Astrocyte (in vitro differentiated cells and primary cell): ENCODE measurements at regions not wholly inside any gene's neighbourhood (a gene's known extent, or its start where the extent isn't known, plus 50 kb on each side); places are given as distances from the start of the nearest gene placed in this dataset.

Experiments
- DNase-seq: peaks from one replicate; pipeline ENCODE4 v3.0.0-alpha.2; 2010; ENCODE audit warnings: low read depth
- FAIRE-seq: peaks from 2 replicates; lab custom pipeline; 2011; peaks lifted over from hg19 to GRCh38; lab: Jason Lieb, UNC
- H2AFZ ChIP-seq: 2 replicates; pipeline ENCODE4 v1.6.0; 2012; ENCODE audit warnings: low read depth, low read length, inconsistent platforms
- H3K27ac ChIP-seq: 2 replicates; pipeline ENCODE4 v1.5.1; 2011; ENCODE audit warnings: low read depth, low read length, inconsistent platforms
- H3K27me3 ChIP-seq: 2 replicates; pipeline ENCODE4 v1.6.0; 2011; ENCODE audit warnings: low read length, inconsistent platforms; ENCODE audit not compliant: insufficient read depth
- H3K36me3 ChIP-seq: 2 replicates; pipeline ENCODE4 v1.5.1; 2011; ENCODE audit warnings: low read length, inconsistent platforms; ENCODE audit not compliant: insufficient read depth
- H3K4me1 ChIP-seq: 2 replicates; pipeline ENCODE4 v1.5.1; 2011; ENCODE audit warnings: low read length, inconsistent platforms; ENCODE audit not compliant: insufficient read depth
- H3K4me2 ChIP-seq: 2 replicates; pipeline ENCODE4 v1.6.0; 2012; ENCODE audit warnings: low read length, inconsistent platforms
- H3K4me3 ChIP-seq: 2 replicates; pipeline ENCODE4 v1.5.1; 2011; ENCODE audit warnings: low read depth, mild to moderate bottlenecking, low read length, inconsistent platforms; ENCODE audit not compliant: insufficient read depth
- H3K79me2 ChIP-seq: 2 replicates; pipeline ENCODE4 v1.6.0; 2012; ENCODE audit warnings: mild to moderate bottlenecking, low read length, inconsistent platforms; ENCODE audit not compliant: insufficient read depth
- H3K9ac ChIP-seq: 2 replicates; pipeline ENCODE4 v1.6.0; 2012; ENCODE audit warnings: mild to moderate bottlenecking, low read length, inconsistent platforms
- H3K9me3 ChIP-seq: 2 replicates; pipeline ENCODE4 v1.5.1; 2012; ENCODE audit warnings: low read depth, mild to moderate bottlenecking, low read length, inconsistent platforms; ENCODE audit not compliant: insufficient read depth
- H4K20me1 ChIP-seq: 2 replicates; pipeline ENCODE4 v1.6.0; 2012; ENCODE audit warnings: low read length, inconsistent platforms; ENCODE audit not compliant: insufficient read depth
- H3K27ac Mint-ChIP-seq: one replicate; pipeline ENCODE4 v1.8.0; 2021; ENCODE audit warnings: mild to moderate bottlenecking, mixed read lengths; ENCODE audit not compliant: unreplicated experiment
- H3K27me3 Mint-ChIP-seq: one replicate; pipeline ENCODE4 v1.8.0; 2021; ENCODE audit warnings: low read depth, mixed read lengths; ENCODE audit not compliant: unreplicated experiment
- H3K36me3 Mint-ChIP-seq: one replicate; pipeline ENCODE4 v1.8.0; 2021; ENCODE audit warnings: low read depth, mixed read lengths; ENCODE audit not compliant: unreplicated experiment
- H3K4me1 Mint-ChIP-seq: one replicate; pipeline ENCODE4 v1.8.0; 2021; ENCODE audit warnings: low read depth, mixed read lengths; ENCODE audit not compliant: unreplicated experiment
- H3K4me3 Mint-ChIP-seq: one replicate; pipeline ENCODE4 v1.8.0; 2021; ENCODE audit warnings: mild to moderate bottlenecking, moderate library complexity, mixed read lengths; ENCODE audit not compliant: unreplicated experiment
- H3K9me3 Mint-ChIP-seq: one replicate; pipeline ENCODE4 v1.8.0; 2021; ENCODE audit warnings: mild to moderate bottlenecking, mixed read lengths; ENCODE audit not compliant: unreplicated experiment
- EZH2 ChIP-seq: IDR thresholded peaks from 2 replicates; pipeline ENCODE4 v1.6.1; 2012; ENCODE audit warnings: mild to moderate bottlenecking, low read length, inconsistent platforms; ENCODE audit not compliant: insufficient read depth
- TF ChIP-seq, protein P1 (sequence below): IDR thresholded peaks from 2 replicates; pipeline ENCODE4 v1.5.1; 2011; ENCODE audit warnings: low read depth, mild to moderate bottlenecking, inconsistent platforms, low read length, moderate library complexity; ENCODE audit not compliant: insufficient read depth

DNA sequence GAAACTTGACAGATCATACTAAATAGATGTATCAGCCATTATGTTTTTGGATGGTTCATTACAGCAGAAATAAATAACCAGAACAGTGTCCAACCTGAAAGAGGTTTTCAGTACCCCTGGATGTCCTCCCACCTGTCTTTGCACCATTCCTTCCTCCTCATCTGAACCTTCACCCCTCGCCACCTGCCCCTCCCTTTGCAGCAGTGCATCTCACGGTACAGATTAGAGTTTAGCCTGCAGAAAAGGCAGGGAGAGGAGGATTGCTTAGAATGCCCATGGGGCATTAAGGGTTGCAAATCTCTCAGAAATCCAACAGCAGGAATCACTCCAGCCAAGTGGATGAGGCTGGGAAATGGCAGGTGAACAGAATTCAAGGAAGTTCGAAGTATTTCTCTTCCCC lies 155.0 kb downstream of the HS3ST2 start:
- Histone ChIP-seq H3K4me2 (no peak overlapping the region), H3K9ac (no peak overlapping the region), H3K4me1 (no peaks in the 10 kb centered on the region), H3K27ac (no peak overlapping the region), H3K27me3 (no peaks in the 10 kb centered on the region), H4K20me1 (no peaks in the 10 kb centered on the region), H3K36me3 (no peaks in the 10 kb centered on the region), H3K4me3 (no peak overlapping the region), H3K9me3 (no peaks in the 10 kb centered on the region), H2AFZ (no peak overlapping the region), H3K79me2 (no peaks in the 10 kb centered on the region)
- FAIRE-seq (no peak), DNase-seq (no peak)
- peaks cover 6% of the 10 kb centered on the region for H3K9me3 Mint-ChIP-seq
- H3K27ac Mint-ChIP-seq = peak overlapping the region; percentile 24
- H3K27me3 Mint-ChIP-seq = peaks cover 24% of the 10 kb centered on the region
- no peaks in the 10 kb centered on the region for H3K36me3 Mint-ChIP-seq
- no peak overlapping the region for H3K4me3 Mint-ChIP-seq
- no peaks in the 10 kb centered on the region for H3K4me1 Mint-ChIP-seq
- TF ChIP-seq, protein P1, sequence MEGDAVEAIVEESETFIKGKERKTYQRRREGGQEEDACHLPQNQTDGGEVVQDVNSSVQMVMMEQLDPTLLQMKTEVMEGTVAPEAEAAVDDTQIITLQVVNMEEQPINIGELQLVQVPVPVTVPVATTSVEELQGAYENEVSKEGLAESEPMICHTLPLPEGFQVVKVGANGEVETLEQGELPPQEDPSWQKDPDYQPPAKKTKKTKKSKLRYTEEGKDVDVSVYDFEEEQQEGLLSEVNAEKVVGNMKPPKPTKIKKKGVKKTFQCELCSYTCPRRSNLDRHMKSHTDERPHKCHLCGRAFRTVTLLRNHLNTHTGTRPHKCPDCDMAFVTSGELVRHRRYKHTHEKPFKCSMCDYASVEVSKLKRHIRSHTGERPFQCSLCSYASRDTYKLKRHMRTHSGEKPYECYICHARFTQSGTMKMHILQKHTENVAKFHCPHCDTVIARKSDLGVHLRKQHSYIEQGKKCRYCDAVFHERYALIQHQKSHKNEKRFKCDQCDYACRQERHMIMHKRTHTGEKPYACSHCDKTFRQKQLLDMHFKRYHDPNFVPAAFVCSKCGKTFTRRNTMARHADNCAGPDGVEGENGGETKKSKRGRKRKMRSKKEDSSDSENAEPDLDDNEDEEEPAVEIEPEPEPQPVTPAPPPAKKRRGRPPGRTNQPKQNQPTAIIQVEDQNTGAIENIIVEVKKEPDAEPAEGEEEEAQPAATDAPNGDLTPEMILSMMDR = no peak
- no peak for TF ChIP-seq EZH2

DNA sequence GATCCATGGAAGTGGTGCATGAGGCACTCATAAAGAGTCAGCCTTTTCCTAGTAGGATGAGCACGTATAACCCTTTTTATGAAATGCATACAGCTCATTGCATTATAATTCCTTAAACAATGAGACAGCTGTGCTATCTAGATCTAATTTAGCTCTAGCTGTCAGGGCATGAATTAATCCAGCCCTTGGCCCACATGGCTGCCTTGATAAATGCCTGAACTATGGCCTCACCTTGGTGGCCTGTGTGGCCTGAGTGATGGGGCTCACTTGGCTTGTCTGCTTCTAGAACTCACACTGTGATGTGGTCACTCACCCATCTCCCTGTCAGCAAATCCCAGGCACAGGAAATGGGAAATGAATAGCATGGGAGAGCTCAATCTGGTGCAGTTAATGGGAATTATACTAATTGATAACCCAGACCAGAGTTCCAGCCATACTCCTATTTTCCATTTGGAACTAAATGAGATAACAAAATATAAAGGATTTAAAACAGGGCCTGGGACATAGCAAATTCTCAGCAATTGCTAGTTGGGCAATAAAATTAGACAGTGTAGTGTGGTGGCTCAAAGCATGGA lies 153.6 kb downstream of the HS3ST2 start:
- no peaks in the 10 kb centered on the region for H3K27me3 ChIP-seq
- H3K27ac ChIP-seq = no peak overlapping the region
- DNase-seq (no peak), FAIRE-seq (no peak)
- Mint-ChIP-seq H3K27me3 (peaks cover 30% of the 10 kb centered on the region), H3K9me3 (peaks cover 6% of the 10 kb centered on the region), H3K4me1 (no peaks in the 10 kb centered on the region), H3K27ac (no peak overlapping the region), H3K4me3 (no peak overlapping the region), H3K36me3 (no peaks in the 10 kb centered on the region)
- no peak overlapping the region for H3K9ac ChIP-seq
- TF ChIP-seq, protein P1 = no peak
- TF ChIP-seq EZH2 = no peak
- no peak overlapping the region for H3K4me2 ChIP-seq
- no peaks in the 10 kb centered on the region for H3K9me3 ChIP-seq
- no peaks in the 10 kb centered on the region for H4K20me1 ChIP-seq
- no peaks in the 10 kb centered on the region for H3K36me3 ChIP-seq
- H3K4me1 ChIP-seq = no peaks in the 10 kb centered on the region
- no peaks in the 10 kb centered on the region for H3K79me2 ChIP-seq
- no peak overlapping the region for H2AFZ ChIP-seq
- no peak overlapping the region for H3K4me3 ChIP-seq
